Muscle of leg (tissue), 3 donors: ENCODE measurements at regions not wholly inside any gene's neighbourhood (a gene's known extent, or its start where the extent isn't known, plus 50 kb on each side); places are given as distances from the start of the nearest gene placed in this dataset.

ENCODE experiments used
- DNase-seq: peaks from one replicate; pipeline ENCODE4 v3.0.0; 2013
- H3K27ac ChIP-seq: one replicate; pipeline ENCODE4 v1.5.1; 2013; ENCODE audit warnings: mild to moderate bottlenecking, low read length, control low read depth
- H3K27me3 ChIP-seq: one replicate; pipeline ENCODE4 v1.6.1; 2013; ENCODE audit warnings: low read length; ENCODE audit not compliant: control insufficient read depth, insufficient read depth
- H3K36me3 ChIP-seq: one replicate; pipeline ENCODE4 v1.6.1; 2013; ENCODE audit warnings: low read length; ENCODE audit not compliant: control insufficient read depth, insufficient read depth
- H3K4me1 ChIP-seq: one replicate; pipeline ENCODE4 v1.6.1; 2013; ENCODE audit warnings: low read length; ENCODE audit not compliant: control insufficient read depth, insufficient read depth
- H3K4me3 ChIP-seq: one replicate; pipeline ENCODE4 v1.5.1; 2013; ENCODE audit warnings: low read length, control low read depth
- H3K9me3 ChIP-seq: replicated peaks from 2 replicates; pipeline ENCODE4 v1.6.1; 2013; ENCODE audit warnings: low read depth, low read length; ENCODE audit not compliant: control insufficient read depth
- WGBS: methylation state at CpG from one replicate; pipeline ENCODE4 v1.1.5; 2013; ENCODE audit warnings: missing lambda C conversion rate; ENCODE audit not compliant: insufficient coverage; 5-methylcytosine and 5-hydroxymethylcytosine counted together

DNA sequence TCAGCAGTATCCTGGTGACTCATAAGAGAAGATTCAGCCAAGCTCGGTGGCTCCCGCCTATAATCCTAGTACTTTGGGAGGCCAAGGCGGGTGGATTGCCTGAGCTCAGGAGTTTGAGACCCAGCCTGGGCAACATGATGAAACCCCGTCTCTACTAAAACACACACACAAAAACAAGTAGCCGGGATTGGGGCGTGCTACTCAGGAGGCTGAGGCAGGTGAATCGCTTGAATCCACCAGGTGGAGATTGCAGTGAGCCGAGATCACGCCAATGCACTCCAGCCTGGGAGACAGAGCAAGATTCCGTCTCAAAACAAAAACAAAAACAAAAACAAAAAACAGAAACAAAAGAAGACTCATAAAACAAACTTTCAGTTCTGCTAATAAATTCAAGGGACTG, 551.1 kb upstream of the POT1 start:
- H3K9me3 ChIP-seq, result no peaks in the 10 kb centered on the region
- H3K36me3 ChIP-seq, result no peaks in the 10 kb centered on the region
- 83% methylated on average over 5 of the region's 10 CpGs for WGBS
- H3K27ac ChIP-seq, result no peak overlapping the region
- H3K4me3 ChIP-seq, result no peak overlapping the region
- no peaks in the 10 kb centered on the region for H3K27me3 ChIP-seq
- no peaks in the 10 kb centered on the region for H3K4me1 ChIP-seq
- no peak for DNase-seq

DNA sequence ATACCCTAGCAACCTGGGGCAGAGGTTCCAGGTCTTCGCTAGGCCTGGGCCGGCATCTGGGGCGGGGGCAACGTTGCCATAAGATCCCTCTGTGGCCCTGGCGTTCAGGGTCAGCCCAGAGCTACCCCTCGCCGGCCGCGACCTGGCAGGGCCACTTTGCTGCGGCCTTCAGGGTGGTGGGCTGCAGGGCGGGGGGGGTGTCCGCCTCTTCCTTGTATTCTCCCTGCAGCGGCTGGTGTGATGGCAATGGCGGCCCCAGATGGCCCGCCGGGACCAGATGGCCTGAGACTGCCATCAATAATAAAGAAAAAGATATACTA, 539.2 kb upstream of the POT1 start:
- Histone ChIP-seq H3K27ac (no peak overlapping the region), H3K9me3 (peaks cover 4% of the 10 kb centered on the region), H3K4me3 (no peak overlapping the region), H3K4me1 (no peaks in the 10 kb centered on the region), H3K36me3 (no peaks in the 10 kb centered on the region), H3K27me3 (no peaks in the 10 kb centered on the region)
- 97% methylated on average over 10 of the region's 16 CpGs for WGBS
- no peak for DNase-seq

DNA sequence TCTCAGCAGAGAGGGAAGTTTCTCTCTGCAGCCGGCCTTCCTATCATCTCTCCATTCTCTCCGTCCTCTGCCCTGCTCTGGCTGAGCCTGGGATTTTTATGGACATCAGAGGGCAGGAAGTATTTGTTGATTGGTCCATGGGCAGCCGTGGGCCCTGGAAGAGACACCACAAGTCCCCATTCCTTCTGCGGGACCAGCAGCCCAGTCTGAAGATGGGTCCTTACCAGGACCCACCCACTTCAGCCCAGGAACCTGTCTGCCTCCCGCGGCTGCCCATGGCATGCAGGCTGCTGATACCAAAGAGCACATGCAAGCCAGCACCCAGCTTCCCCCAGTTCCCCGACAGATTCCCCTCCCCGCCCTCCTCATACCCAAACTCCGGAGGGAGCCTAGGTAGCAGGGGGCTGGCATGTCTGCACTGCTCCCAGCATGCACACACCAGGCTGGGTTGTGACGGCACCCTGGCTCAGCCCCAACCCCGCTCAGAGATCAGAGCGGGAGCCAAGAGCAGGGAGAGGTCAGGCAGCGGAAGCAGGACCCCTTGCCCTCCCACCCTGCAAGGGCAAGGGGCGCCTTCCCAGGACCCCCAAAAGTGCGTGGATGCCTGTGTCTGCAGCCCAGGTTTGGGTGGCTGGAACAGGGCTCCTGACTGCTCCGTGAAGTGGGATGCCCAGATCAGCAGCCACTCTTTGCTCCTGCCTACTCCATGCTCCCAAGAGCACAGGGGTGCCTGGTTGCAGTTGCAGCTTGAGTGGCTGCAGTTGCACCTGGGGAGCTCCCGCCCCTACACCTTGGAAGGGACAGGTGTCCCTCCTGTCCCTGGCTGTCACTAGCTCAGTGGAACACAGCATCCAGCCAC, 538.6 kb upstream of the POT1 start:
- H3K9me3 ChIP-seq, result peaks cover 4% of the 10 kb centered on the region
- H3K36me3 ChIP-seq, result no peaks in the 10 kb centered on the region

DNA sequence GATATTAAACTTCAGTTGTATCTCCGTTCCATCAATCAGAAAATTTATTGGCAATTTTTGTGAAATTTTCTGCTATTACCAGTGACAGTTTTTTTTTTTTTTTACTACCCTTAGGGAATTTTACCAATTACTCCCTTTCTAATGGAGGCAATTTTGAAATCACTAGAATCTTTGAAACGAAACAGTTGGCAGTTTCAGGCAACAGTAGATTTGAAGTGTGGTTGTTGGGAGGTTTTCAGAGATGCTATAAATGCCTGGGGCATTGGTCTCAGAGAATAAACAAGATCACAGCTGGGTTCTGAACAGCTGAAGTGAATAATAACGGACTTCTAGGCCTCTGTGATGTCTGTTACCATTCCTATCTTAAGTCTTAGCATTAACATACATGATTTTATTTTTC, 535.9 kb upstream of the POT1 start:
- peaks cover 4% of the 10 kb centered on the region for H3K9me3 ChIP-seq
- H3K27ac ChIP-seq, result no peak overlapping the region
- no peak overlapping the region for H3K4me3 ChIP-seq
- DNase-seq, result peak; percentile 40
- no peaks in the 10 kb centered on the region for H3K4me1 ChIP-seq
- no peaks in the 10 kb centered on the region for H3K36me3 ChIP-seq
- WGBS, result no CpG with 5 or more reads among the region's 3 CpGs
- no peaks in the 10 kb centered on the region for H3K27me3 ChIP-seq

More for the DNA sequence above, 538.6 kb upstream of the POT1 start:
- no peaks in the 10 kb centered on the region for H3K4me1 ChIP-seq
- no peak overlapping the region for H3K27ac ChIP-seq
- no peak for DNase-seq
- WGBS, result 86% methylated on average over 14 of the region's 17 CpGs
- no peak overlapping the region for H3K4me3 ChIP-seq
- H3K27me3 ChIP-seq, result no peaks in the 10 kb centered on the region

DNA sequence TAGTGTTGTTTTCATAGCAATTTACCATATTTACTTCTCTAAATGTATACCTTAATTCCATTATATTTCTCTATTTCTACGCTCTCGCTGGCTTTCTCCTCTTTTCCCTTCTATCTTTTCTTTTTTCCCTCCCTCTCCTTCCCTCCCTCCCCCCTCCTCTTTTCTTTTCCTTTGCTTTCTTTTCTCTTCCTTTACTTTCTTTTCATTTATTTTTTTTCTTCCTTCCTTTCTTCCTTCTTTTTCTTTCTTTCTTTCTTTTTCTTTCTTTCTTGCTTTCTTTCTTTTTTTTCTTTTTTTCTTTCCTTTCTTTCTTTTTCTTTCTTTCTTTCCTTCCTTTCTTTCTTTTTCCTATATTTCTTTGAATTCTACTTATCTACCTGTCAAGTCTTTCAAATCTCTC, 533.0 kb upstream of the POT1 start:
- Histone ChIP-seq H3K9me3 (peaks cover 6% of the 10 kb centered on the region), H3K4me3 (no peak overlapping the region), H3K27me3 (no peaks in the 10 kb centered on the region), H3K4me1 (no peaks in the 10 kb centered on the region), H3K36me3 (no peaks in the 10 kb centered on the region), H3K27ac (no peak overlapping the region)
- no peak for DNase-seq
- 97% methylated on average over 2 of the region's 2 CpGs for WGBS

DNA sequence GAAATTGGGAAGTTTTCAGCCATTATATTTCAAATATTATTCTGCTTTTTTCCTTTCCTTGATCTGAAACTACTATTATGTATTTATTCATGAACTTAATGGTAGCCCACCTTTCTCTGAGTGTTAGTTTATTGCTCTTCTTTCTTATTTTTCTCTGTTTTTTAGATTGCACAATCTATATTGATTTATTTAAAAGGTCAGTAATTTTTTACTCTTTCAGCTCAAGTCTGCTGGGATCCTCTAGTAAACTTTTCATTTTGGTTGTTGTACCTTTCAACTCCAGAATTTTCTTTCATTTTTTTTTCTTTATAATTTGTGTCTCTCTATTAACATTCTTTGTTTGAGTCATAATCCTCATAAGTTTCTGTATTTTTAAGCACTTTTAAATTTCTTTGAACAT, 529.4 kb upstream of the POT1 start:
- Histone ChIP-seq H3K9me3 (peaks cover 6% of the 10 kb centered on the region), H3K27me3 (no peaks in the 10 kb centered on the region), H3K27ac (no peak overlapping the region), H3K4me1 (no peaks in the 10 kb centered on the region), H3K36me3 (no peaks in the 10 kb centered on the region), H3K4me3 (no peak overlapping the region)
- no peak for DNase-seq

DNA sequence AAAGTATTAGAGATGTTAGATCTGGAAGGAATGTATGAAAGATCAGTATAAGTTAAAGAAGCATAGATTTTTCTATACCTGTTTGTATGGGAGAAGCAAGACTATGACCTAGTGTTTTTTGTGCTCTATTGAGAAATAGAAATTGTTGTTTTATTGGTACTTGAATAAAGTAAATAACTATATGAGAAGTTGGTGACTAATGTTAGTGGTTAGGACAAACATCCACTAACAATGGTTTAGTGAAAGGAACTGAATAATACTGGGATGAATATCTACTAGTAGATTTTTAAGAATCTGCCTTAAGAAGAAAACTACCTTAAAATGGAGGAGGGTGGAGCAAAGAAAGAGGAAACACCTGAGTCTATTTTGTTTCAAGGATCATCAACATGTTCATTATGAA, 521.1 kb upstream of the POT1 start:
- H3K27me3 ChIP-seq, result no peaks in the 10 kb centered on the region
- H3K27ac ChIP-seq, result no peak overlapping the region
- H3K4me1 ChIP-seq, result no peaks in the 10 kb centered on the region
- no peak overlapping the region for H3K4me3 ChIP-seq
- DNase-seq, result no peak
- no peaks in the 10 kb centered on the region for H3K9me3 ChIP-seq
- no peaks in the 10 kb centered on the region for H3K36me3 ChIP-seq

DNA sequence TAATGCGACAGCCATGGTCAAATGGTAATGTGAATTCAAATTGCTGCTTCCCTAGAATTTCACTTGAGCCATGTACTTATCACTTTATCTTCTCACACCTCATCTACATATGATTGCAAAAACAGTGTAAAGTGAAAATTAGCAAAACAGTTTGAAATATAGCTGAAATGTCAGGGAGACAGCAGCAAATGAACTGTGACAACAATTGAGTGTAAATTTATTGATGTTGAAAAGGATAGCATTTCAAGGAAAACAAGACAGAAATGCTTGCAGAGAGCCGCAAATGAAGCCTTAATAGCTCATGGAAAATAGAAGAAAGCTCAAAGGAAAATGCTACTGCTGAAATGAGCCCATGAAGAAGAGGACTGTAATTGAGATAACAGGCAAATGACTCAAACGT, 516.2 kb upstream of the POT1 start:
- WGBS, result 50% methylated on average over 1 of the region's 3 CpGs
- H3K36me3 ChIP-seq, result no peaks in the 10 kb centered on the region
- H3K27ac ChIP-seq, result no peak overlapping the region
- H3K9me3 ChIP-seq, result no peaks in the 10 kb centered on the region
- DNase-seq, result peak; percentile 6
- no peak overlapping the region for H3K4me3 ChIP-seq
- H3K4me1 ChIP-seq, result no peaks in the 10 kb centered on the region
- no peaks in the 10 kb centered on the region for H3K27me3 ChIP-seq

DNA sequence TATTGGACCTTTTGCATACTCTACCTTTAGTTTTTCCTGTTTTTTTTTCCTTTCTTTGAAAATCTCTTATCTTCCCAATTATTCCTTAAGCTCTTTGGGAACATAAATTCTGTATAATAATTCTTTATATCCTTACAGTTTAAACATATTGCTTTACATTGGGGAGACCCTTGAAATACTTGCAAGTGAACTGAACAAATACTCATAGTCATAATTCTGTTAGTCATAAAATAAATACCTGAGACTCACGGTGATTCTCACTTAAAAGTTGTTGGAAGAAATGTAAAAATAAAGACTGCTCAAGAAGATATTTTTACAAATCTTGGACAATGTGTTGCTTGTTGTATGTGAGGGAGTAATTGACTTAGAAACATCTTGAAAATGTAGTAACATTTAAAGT, 515.2 kb upstream of the POT1 start:
- no peaks in the 10 kb centered on the region for H3K36me3 ChIP-seq
- no CpG with 5 or more reads among the region's 1 CpG for WGBS

GRCh38 chr7:125436220-125436619, 506.6 kb upstream of the POT1 start:
- DNase-seq, result no peak
- no peak overlapping the region for H3K4me3 ChIP-seq
- H3K4me1 ChIP-seq, result no peaks in the 10 kb centered on the region
- H3K27me3 ChIP-seq, result no peaks in the 10 kb centered on the region
- no peaks in the 10 kb centered on the region for H3K36me3 ChIP-seq
- no peaks in the 10 kb centered on the region for H3K9me3 ChIP-seq
- H3K27ac ChIP-seq, result no peak overlapping the region
- WGBS, result 80% methylated on average over 1 of the region's 1 CpG

More for the DNA sequence above, 515.2 kb upstream of the POT1 start:
- H3K27ac ChIP-seq, result no peak overlapping the region
- no peak overlapping the region for H3K4me3 ChIP-seq
- H3K9me3 ChIP-seq, result no peaks in the 10 kb centered on the region
- H3K27me3 ChIP-seq, result no peaks in the 10 kb centered on the region
- DNase-seq, result no peak
- H3K4me1 ChIP-seq, result no peaks in the 10 kb centered on the region

- WGBS, result no CpG with 5 or more reads among the region's 1 CpG
- no peak overlapping the region for H3K4me3 ChIP-seq
- H3K9me3 ChIP-seq, result no peaks in the 10 kb centered on the region
- H3K4me1 ChIP-seq, result no peaks in the 10 kb centered on the region
- DNase-seq, result no peak
- H3K27ac ChIP-seq, result no peak overlapping the region
- H3K36me3 ChIP-seq, result no peaks in the 10 kb centered on the region
- no peaks in the 10 kb centered on the region for H3K27me3 ChIP-seq
Measured at GRCh38 chr7:125431349-125431748, 501.7 kb upstream of the POT1 start.
